ENCODE measurements at regions not wholly inside any gene's neighbourhood (a gene's known extent, or its start where the extent isn't known, plus 50 kb on each side); places are given as distances from the start of the nearest gene placed in this dataset.

- TF ChIP-seq CTCF (IDR thresholded peaks at IDR 0.05) (no peak), POLR2A (IDR thresholded peaks at IDR 0.05) (no peak)
Observed at GRCh38 chr3:70776081-70776480, 463.6 kb upstream of the MDFIC2 start.

Data from uterus (tissue), 2 donors.